SJSA1 (cell line): ENCODE measurements at regions not wholly inside any gene's neighbourhood (a gene's known extent, or its start where the extent isn't known, plus 50 kb on each side); places are given as distances from the start of the nearest gene placed in this dataset.

Experiments
- DNase-seq, 2 experiments: peaks; one replicate each; pipeline ENCODE4 v3.0.0-alpha.2; 2015 to 2020; ENCODE audit warnings: low spot score in 2 of 2, low read depth in 1 of 2
- H3K27ac ChIP-seq: fragments of 250-450 bp; sonication (Bioruptor Pico); 2 replicates; pipeline ENCODE4 v1.5.1; 2020; ENCODE audit warnings: mild to moderate bottlenecking, moderate library complexity
- H3K27me3 ChIP-seq: fragments of 250-450 bp; sonication (Bioruptor Pico); replicated peaks from 2 replicates; pipeline ENCODE4 v1.5.1; 2020; ENCODE audit warnings: mild to moderate bottlenecking, moderate library complexity
- H3K36me3 ChIP-seq: fragments of 250-450 bp; sonication (Bioruptor Pico); 2 replicates; pipeline ENCODE4 v1.5.1; 2020; ENCODE audit warnings: mild to moderate bottlenecking
- H3K4me1 ChIP-seq: fragments of 250-450 bp; sonication (Bioruptor Pico); replicated peaks from 2 replicates; pipeline ENCODE4 v1.6.1; 2021; ENCODE audit warnings: mild to moderate bottlenecking
- H3K4me3 ChIP-seq: fragments of 250-450 bp; sonication (Bioruptor Pico); 2 replicates; pipeline ENCODE4 v1.5.1; 2020; ENCODE audit warnings: mild to moderate bottlenecking
- H3K9me3 ChIP-seq: fragments of 250-450 bp; sonication (Bioruptor Pico); replicated peaks from 2 replicates; pipeline ENCODE4 v1.5.1; 2020; ENCODE audit warnings: mild to moderate bottlenecking

- Histone ChIP-seq H3K27ac (no peak overlapping the region), H3K9me3 (0 out of 2 replicates have a peak, but pooled peaks cover 2% of the 10 kb centered on the region), H3K4me3 (no peak overlapping the region), H3K36me3 (no peaks in the 10 kb centered on the region), H3K27me3 (no peaks in the 10 kb centered on the region), H3K4me1 (peaks cover 44% of the 10 kb centered on the region)
- DNase-seq = no peak
Observed at GRCh38 chr13:105341758-105342157, 1193.7 kb downstream of the EFNB2 start.

GRCh38 chr13:105341256-105341655 is 1194.2 kb downstream of the EFNB2 start:
- H3K9me3 ChIP-seq = 0 out of 2 replicates have a peak, but pooled peaks cover 2% of the 10 kb centered on the region
- no peaks in the 10 kb centered on the region for H3K36me3 ChIP-seq
- no peak overlapping the region for H3K4me3 ChIP-seq
- H3K27me3 ChIP-seq = no peaks in the 10 kb centered on the region
- DNase-seq = no peak
- peaks cover 44% of the 10 kb centered on the region for H3K4me1 ChIP-seq
- H3K27ac ChIP-seq = no peak overlapping the region

DNA sequence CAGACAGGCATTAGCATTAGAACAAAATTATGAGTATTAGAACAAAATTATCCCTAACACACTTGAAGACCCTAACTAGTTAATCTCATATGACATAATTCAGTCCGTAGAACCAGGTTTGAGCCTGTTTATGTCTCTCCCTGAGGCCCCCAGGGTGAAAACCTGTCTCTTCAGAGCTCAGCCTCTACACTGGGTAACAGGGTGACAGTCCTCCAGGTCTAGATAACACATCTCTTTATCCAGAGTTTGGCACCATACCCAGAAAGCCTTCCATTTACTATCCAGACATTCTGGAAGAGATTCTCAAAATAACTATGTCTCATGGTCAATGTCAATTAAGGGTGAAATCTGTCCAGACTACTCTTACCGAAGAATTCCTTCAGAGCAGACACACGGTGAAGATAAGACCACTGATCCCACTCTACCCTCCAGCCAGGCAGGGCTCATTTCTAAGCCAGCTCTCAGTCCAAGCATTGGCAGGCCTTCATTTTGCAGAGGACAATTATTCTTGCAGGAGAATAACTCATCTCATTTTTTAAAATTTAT is 1195.3 kb downstream of the EFNB2 start:
- Histone ChIP-seq H3K36me3 (no peaks in the 10 kb centered on the region), H3K9me3 (peaks cover 7% of the 10 kb centered on the region; the same call in 1 of the 2 replicates), H3K27ac (no peak overlapping the region), H3K27me3 (no peaks in the 10 kb centered on the region), H3K4me1 (peaks cover 42% of the 10 kb centered on the region), H3K4me3 (no peak overlapping the region)
- no peak for DNase-seq

- Histone ChIP-seq H3K36me3 (no peaks in the 10 kb centered on the region), H3K4me1 (peaks cover 50% of the 10 kb centered on the region), H3K27ac (no peak overlapping the region), H3K27me3 (no peaks in the 10 kb centered on the region), H3K9me3 (peaks cover 8% of the 10 kb centered on the region; the same call in 1 of the 2 replicates), H3K4me3 (no peak overlapping the region)
- DNase-seq = no peak
Observed at GRCh38 chr13:105338773-105339172, 1196.7 kb downstream of the EFNB2 start.

- H3K27ac ChIP-seq = peak overlapping the region; percentile 76
- peaks cover 8% of the 10 kb centered on the region; the same call in 1 of the 2 replicates for H3K9me3 ChIP-seq
- H3K4me3 ChIP-seq = no peak overlapping the region
- DNase-seq = no peak
- peaks cover 49% of the 10 kb centered on the region for H3K4me1 ChIP-seq
- H3K27me3 ChIP-seq = no peaks in the 10 kb centered on the region
- no peaks in the 10 kb centered on the region for H3K36me3 ChIP-seq
Observed at GRCh38 chr13:105338006-105338405, 1197.5 kb downstream of the EFNB2 start.

GRCh38 chr13:105336706-105337576 is 1198.5 kb downstream of the EFNB2 start:
- Histone ChIP-seq H3K4me3 (no peak overlapping the region), H3K9me3 (peaks cover 8% of the 10 kb centered on the region; the same call in 1 of the 2 replicates), H3K36me3 (no peaks in the 10 kb centered on the region), H3K4me1 (peaks cover 49% of the 10 kb centered on the region), H3K27me3 (no peaks in the 10 kb centered on the region), H3K27ac (peak overlapping the region; percentile 76)
- peak; percentile 59 to 65 for DNase-seq

DNA sequence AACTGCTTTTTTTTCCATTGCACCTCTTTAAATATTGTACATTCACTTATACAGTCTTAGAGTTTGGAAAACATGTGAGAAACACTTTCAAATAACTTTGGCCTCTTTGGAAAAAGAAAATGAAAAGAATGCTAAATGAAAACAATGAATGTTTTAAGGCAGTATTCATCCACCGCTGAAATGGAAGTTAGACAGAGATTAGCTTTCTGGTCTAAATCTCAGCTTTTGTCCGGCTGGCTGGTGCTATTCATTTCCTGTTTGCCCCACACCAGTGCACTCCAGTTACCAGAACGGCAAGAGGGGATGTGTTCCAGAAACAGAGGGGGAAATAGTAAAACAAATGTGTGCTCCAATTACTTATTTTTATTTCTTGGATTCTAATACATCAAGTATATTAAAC is 1201.3 kb downstream of the EFNB2 start:
- no peak overlapping the region for H3K4me3 ChIP-seq
- no peaks in the 10 kb centered on the region for H3K27me3 ChIP-seq
- peaks cover 49% of the 10 kb centered on the region for H3K4me1 ChIP-seq
- peak; percentile 71 to 77 for DNase-seq
- H3K9me3 ChIP-seq = peaks cover 6% of the 10 kb centered on the region; the same call in 1 of the 2 replicates
- H3K36me3 ChIP-seq = no peaks in the 10 kb centered on the region
- H3K27ac ChIP-seq = peak overlapping the region; percentile 78

DNA sequence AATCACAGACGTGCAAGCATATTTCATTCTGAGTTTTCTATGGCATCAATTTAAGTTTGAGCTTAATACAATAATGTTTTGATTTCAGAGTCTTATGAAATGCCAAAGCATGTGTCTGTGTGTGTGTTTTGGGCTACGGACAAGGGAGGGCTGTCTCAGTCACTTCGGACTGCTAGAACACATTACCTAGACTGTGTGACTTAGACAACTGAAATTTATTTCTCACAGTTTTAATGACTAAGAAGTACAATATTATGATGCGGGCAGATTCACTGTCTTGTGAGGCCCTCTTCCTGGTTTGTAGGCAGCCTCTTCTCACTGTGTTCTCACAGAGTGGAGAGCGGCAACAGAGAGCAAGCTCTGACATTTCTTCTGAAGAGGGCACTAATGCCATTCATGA is 1202.0 kb downstream of the EFNB2 start:
- no peak overlapping the region for H3K4me3 ChIP-seq
- peaks cover 49% of the 10 kb centered on the region for H3K4me1 ChIP-seq
- H3K9me3 ChIP-seq = peaks cover 6% of the 10 kb centered on the region; the same call in 1 of the 2 replicates
- peak in 1 of 2 experiments; percentile 36 for DNase-seq
- no peaks in the 10 kb centered on the region for H3K27me3 ChIP-seq
- peak overlapping the region; percentile 78 for H3K27ac ChIP-seq
- no peaks in the 10 kb centered on the region for H3K36me3 ChIP-seq

DNA sequence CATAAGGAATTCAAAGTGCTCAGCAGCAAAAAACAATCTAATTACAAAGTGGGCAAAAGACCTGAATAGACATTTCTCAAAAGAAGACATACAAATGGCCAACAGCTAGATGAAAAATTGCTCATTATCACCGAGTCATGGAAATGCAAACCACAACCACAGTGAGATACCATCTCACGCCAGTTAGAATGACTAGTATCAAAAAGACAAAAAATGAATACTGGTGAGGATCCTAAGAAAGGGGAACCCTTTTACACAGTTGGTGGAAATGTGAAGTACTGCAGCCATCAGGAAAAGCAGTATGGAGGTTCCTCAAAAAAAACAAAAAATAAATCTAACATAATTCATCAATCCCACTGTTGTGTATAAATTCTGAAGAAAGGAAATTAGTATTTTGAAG is 1206.1 kb downstream of the EFNB2 start:
- H3K4me3 ChIP-seq = no peak overlapping the region
- H3K27me3 ChIP-seq = no peaks in the 10 kb centered on the region
- H3K9me3 ChIP-seq = no peaks in the 10 kb centered on the region
- no peaks in the 10 kb centered on the region for H3K36me3 ChIP-seq
- no peak overlapping the region for H3K27ac ChIP-seq
- no peak for DNase-seq
- peaks cover 23% of the 10 kb centered on the region for H3K4me1 ChIP-seq

DNA sequence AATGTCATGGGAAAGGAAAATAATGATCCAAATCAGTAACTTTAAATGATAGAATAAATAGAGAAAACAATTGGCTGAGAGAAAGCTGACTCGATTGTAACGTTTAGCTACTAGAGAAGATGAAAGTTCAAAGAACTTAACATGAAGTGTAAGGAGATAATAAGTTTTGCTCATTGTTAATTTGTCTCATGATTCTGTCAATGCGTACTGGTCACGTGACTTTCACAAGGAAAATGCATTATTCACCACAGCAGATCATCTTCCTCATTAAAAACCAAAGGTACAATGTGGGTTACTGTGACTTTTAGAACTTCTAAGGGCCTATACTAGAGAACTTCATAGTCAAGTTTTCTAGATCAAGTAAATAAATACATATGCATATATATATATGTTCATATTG is 1207.2 kb downstream of the EFNB2 start:
- no peak overlapping the region for H3K4me3 ChIP-seq

DNA sequence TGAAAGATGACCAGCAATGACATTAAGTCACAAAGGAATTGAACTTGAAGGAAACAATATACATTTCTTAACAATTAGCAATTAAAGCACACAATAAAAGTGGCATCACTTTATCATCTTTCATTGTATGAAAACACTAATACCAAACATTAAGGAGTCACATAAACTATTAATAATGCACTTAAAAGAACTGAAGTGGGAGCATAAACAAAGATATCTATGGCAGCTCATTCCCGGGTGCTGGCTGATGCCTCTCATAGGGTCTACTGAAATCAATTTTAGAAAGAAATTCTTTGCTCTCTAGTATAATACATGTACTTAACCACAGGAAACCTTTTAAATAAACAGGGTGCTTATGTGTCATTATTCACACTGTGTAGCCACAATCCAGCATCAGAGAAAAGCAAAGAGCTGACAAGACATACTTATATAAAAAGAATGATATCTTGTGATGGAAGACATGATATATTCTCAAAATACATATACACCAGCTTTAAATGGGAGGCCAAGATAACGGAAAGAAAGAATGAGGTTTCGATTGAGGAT is 1207.8 kb downstream of the EFNB2 start:
- Histone ChIP-seq H3K36me3 (no peaks in the 10 kb centered on the region), H3K27me3 (no peaks in the 10 kb centered on the region), H3K9me3 (no peaks in the 10 kb centered on the region), H3K27ac (no peak overlapping the region), H3K4me1 (peaks cover 10% of the 10 kb centered on the region), H3K4me3 (no peak overlapping the region)
- DNase-seq = peak in 1 of 2 experiments; percentile 47

More for the DNA sequence above, 1207.2 kb downstream of the EFNB2 start:
- H3K36me3 ChIP-seq = no peaks in the 10 kb centered on the region
- H3K27me3 ChIP-seq = no peaks in the 10 kb centered on the region
- no peak overlapping the region for H3K27ac ChIP-seq
- H3K9me3 ChIP-seq = no peaks in the 10 kb centered on the region
- no peak for DNase-seq
- H3K4me1 ChIP-seq = peaks cover 11% of the 10 kb centered on the region

DNA sequence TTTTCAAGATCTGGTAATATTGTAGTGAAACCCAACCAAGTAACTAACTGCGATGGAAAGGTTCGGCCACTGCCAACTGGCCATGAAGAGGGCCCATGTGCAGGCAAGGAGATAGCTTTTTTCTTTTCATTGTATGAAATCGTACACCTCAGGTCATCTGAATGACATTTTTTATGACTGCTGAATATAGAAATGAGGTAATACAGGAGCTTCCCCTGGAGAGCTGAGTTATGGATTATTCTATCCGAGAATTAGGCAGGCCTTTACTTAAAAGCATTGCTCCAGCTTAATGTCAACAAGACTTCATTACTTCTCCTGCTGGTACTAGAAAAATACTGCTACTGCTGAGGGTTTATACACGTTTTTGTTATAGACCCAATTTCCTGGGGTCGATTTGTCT is 1215.6 kb downstream of the EFNB2 start:
- no peak for DNase-seq
- H3K4me3 ChIP-seq = no peak overlapping the region
- no peak overlapping the region for H3K27ac ChIP-seq
- H3K4me1 ChIP-seq = no peaks in the 10 kb centered on the region
- no peaks in the 10 kb centered on the region for H3K27me3 ChIP-seq
- H3K36me3 ChIP-seq = no peaks in the 10 kb centered on the region
- H3K9me3 ChIP-seq = no peaks in the 10 kb centered on the region; the same call in 1 of the 2 replicates

DNA sequence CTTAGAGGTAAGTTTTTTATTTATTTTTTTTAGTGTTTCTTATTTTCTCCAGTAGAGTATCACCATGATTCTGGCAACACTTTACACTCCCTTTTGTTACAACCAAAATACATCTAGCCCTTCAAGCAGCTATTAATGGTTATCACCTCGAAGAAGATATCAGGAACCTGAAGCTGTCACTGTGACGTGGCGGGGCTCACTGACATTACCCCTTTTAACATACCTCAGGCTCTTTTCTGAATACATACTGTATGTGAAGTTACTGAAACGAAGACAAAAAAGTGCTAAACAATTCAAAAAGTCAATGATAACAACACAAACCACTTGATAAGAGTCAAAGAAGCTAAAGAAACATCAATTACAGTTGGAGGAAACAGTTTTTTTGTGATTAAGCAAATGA is 1218.7 kb downstream of the EFNB2 start:
- Histone ChIP-seq H3K4me1 (no peaks in the 10 kb centered on the region), H3K4me3 (no peak overlapping the region), H3K27ac (no peak overlapping the region), H3K36me3 (no peaks in the 10 kb centered on the region), H3K27me3 (no peaks in the 10 kb centered on the region), H3K9me3 (no peaks in the 10 kb centered on the region; the same call in 1 of the 2 replicates)
- DNase-seq = no peak

DNA sequence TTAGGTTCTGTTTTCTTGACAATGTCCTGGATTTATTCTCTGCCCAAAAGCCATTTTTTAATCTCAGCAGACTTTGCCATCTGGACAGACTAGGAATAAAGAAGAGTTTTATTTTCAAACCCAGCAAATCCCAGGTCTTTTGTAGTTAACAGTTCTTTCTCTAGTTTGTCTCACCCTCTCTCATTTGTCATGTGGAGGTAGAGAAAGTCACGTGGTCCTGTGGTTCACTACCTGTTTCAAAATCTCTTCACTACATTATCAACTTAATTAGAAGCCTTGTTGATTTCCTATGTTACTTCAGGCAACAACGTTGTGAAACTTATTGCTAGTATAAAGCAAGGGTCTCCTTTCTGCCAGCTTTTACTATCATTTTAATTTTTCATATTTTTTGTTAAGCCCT is 1222.6 kb downstream of the EFNB2 start:
- H3K4me3 ChIP-seq = no peak overlapping the region
- H3K27ac ChIP-seq = no peak overlapping the region
- H3K36me3 ChIP-seq = no peaks in the 10 kb centered on the region
- H3K9me3 ChIP-seq = no peaks in the 10 kb centered on the region
- H3K4me1 ChIP-seq = no peaks in the 10 kb centered on the region
- no peak for DNase-seq
- H3K27me3 ChIP-seq = no peaks in the 10 kb centered on the region
